Fibroblast of the aortic adventitia (primary cell): ENCODE measurements at regions not wholly inside any gene's neighbourhood (a gene's known extent, or its start where the extent isn't known, plus 50 kb on each side); places are given as distances from the start of the nearest gene placed in this dataset.

Experiments
- DNase-seq: peaks from one replicate; pipeline ENCODE4 v3.0.0-alpha.2; 2010; ENCODE audit warnings: low read depth
- H3K4me3 ChIP-seq: 2 replicates; pipeline ENCODE4 v1.5.1; 2011; ENCODE audit warnings: low read depth, mild to moderate bottlenecking, control low read depth, low read length, moderate library complexity
- CTCF ChIP-seq: IDR thresholded peaks from 2 replicates; pipeline ENCODE4 v1.5.1; 2011; ENCODE audit warnings: mild to moderate bottlenecking, low read length, control low read depth, inconsistent platforms; ENCODE audit not compliant: insufficient read depth

- DNase-seq: no peak
- TF ChIP-seq CTCF: no peak
- H3K4me3 ChIP-seq: no peak overlapping the region
Observed at GRCh38 chr4:84286048-84286447, 213.0 kb downstream of the NKX6-1 start.

DNA sequence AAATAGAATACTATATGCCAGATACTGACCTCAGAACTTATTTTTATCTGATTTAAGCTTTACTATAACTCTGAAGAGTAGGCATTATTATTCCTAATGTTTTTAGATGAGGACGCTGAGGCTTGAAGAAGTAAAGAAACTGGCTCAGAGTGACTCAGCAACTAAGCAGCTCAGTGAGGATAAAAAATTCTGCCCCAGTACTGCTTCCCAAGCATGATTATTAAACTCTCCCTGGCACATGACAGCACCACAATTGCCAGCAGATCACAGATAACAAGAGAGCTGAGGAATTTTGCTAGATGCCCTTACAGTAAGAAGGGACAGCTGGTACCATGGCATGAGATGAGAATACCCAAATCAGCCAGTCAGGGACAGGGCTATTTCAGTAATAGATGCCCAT, 219.4 kb downstream of the NKX6-1 start:
- no peak for TF ChIP-seq CTCF
- H3K4me3 ChIP-seq: no peak overlapping the region
- peak; percentile 39 for DNase-seq

DNA sequence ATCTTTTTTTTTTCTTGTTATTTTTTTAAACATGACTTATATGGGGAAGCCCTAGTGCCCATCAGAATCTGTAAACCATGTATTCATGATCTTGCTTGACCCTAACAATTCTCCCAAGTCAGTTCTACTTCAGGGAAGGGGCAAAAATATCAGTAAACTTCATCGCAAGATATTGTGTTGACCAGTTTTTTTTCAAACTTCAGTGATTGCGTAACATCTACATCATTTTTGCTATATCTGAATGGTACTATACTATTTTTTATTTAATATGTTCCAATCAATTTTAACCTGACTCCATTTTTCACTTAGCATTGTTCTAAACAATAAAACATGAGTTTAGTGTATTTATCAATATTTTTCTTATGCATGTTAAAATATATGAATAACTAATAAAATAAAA, 221.2 kb downstream of the NKX6-1 start:
- H3K4me3 ChIP-seq: no peak overlapping the region
- no peak for TF ChIP-seq CTCF
- DNase-seq: no peak

- no peak for TF ChIP-seq CTCF
- H3K4me3 ChIP-seq: no peak overlapping the region
- no peak for DNase-seq
Observed at GRCh38 chr4:84276752-84277151, 222.3 kb downstream of the NKX6-1 start.

DNA sequence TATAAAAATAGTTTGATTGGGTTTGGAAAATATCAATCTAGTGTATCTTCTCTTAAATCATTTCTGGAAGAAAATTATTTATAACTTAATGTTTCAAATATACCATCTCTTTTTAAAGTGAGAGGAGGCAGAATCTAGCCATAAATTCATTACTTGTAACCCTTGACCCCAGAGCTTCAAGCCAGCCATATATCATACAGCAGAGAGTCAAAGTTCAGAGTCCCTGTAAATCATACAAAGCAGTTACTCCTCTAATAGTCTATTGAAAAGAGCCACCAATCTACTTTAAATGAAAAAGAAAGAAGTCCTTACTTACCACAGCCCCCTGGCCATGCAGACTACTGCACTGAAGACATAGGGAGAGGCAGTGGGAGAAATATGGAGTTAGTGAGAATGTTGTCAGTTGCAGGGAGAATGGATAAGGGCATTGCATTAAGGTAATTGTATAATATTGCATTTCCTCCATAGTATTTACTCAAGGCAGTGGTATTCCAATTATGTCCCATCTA, 229.5 kb downstream of the NKX6-1 start:
- TF ChIP-seq CTCF: no peak
- H3K4me3 ChIP-seq: no peak overlapping the region
- no peak for DNase-seq

DNA sequence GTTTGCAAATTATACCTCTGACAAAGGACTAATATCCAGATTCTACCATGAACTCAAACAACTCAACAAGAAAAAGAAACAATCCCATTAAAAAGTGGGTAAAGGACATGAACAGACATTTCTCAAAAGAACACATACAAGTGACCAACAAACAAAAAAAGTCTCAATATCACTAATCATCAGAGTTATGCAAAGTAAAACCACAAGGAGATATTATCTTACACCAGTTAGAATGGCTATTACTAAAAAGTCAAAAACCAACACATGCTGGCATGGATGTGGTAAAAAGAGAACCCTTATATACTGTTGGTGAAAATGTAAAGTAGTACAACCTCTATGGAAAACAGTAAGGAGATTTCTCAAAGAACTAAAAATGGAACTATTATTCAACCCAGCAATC, 234.4 kb downstream of the NKX6-1 start:
- TF ChIP-seq CTCF: no peak
- no peak for DNase-seq
- no peak overlapping the region for H3K4me3 ChIP-seq

DNA sequence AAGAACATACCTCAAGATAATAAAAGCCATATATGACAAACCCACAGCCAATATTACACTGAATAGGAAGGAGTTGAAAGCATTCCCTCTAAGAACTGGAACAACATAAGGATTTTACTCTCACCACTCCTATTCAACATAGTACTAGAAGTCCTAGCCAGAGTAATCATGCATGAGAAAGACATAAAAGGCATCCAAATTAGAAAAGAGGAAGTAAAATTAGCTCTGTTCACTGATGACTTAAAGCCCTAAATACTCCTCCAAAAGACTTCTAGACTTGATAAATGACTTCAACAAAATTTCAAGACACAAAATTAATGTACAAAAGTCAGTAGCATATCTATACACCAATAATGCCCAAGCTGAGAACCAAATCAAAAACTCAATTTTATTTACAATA, 235.7 kb downstream of the NKX6-1 start:
- DNase-seq: no peak
- H3K4me3 ChIP-seq: no peak overlapping the region
- TF ChIP-seq CTCF: no peak
